PFSK-1 (cell line): ENCODE measurements at regions not wholly inside any gene's neighbourhood (a gene's known extent, or its start where the extent isn't known, plus 50 kb on each side); places are given as distances from the start of the nearest gene placed in this dataset.

Experiments
- FOXP2 ChIP-seq: optimal IDR thresholded peaks from 2 replicates; pipeline ENCODE3; 2011; ENCODE audit warnings: borderline replicate concordance, control low read depth, inconsistent platforms; ENCODE audit not compliant: insufficient read depth; ENCODE audit errors: extremely low read length, extremely low read depth
- POLR2AphosphoS5 ChIP-seq: IDR thresholded peaks from 2 replicates; pipeline ENCODE4 v1.6.1; 2012; ENCODE audit warnings: low read depth, mild to moderate bottlenecking, control low read depth, low read length, moderate library complexity
- REST ChIP-seq, 2 experiments: IDR thresholded peaks; 2 replicates each; pipeline versions ENCODE4 v1.6.1 to v1.8.0; 2011 to 2012; ENCODE audit warnings: low read depth in 2 of 2, low read length in 2 of 2, control low read depth in 1 of 2, inconsistent platforms in 1 of 2, mild to moderate bottlenecking in 1 of 2, moderate library complexity in 1 of 2; ENCODE audit not compliant: insufficient read depth in 1 of 2
- SIN3A ChIP-seq: IDR thresholded peaks from 2 replicates; pipeline ENCODE4 v1.6.1; 2012; ENCODE audit warnings: mild to moderate bottlenecking, low read length, moderate library complexity, borderline replicate concordance; ENCODE audit not compliant: insufficient read depth
- TAF1 ChIP-seq: IDR thresholded peaks from 2 replicates; pipeline ENCODE4 v1.6.1; 2012; ENCODE audit warnings: low read length, control low read depth, borderline replicate concordance; ENCODE audit not compliant: insufficient read depth

GRCh38 chr5:33043343-33043997 is 332.3 kb downstream of the NPR3 start:
- TF ChIP-seq POLR2AphosphoS5, result no peak
- no peak for TF ChIP-seq TAF1
- TF ChIP-seq SIN3A, result no peak
- TF ChIP-seq REST (IDR thresholded peaks at IDR 0.05; ENCODE audit: insufficient read depth in 1 of 2, low read depth in 2 of 2, low read length in 2 of 2), result no peak
- no peak for TF ChIP-seq FOXP2
